Uterus (tissue), 2 donors: ENCODE measurements at regions not wholly inside any gene's neighbourhood (a gene's known extent, or its start where the extent isn't known, plus 50 kb on each side); places are given as distances from the start of the nearest gene placed in this dataset.

Experiments used
- CTCF ChIP-seq, 4 experiments: fragments of 200-600 bp in 2 of 4; fragments of 450-650 bp in 2 of 4; sonication (generic) in 2 of 4; IDR thresholded peaks; one replicate each; pipeline ENCODE4 v1.5.1; 2016 to 2019; ENCODE audit warnings: antibody characterized with exemption in 4 of 4, mild to moderate bottlenecking in 2 of 4, moderate library complexity in 1 of 4
- POLR2A ChIP-seq, 2 donors: fragments of 450-650 bp; IDR thresholded peaks; one replicate each; pipeline ENCODE4 v1.6.1; 2016; ENCODE audit warnings: antibody characterized with exemption in 2 of 2, mild to moderate bottlenecking in 1 of 2, moderate library complexity in 1 of 2

GRCh38 chr3:124532071-124532470, 198.2 kb upstream of the UMPS start:
- TF ChIP-seq CTCF (IDR thresholded peaks at IDR 0.05) (no peak), POLR2A (IDR thresholded peaks at IDR 0.05) (no peak)
